HG02973 (cell line): ENCODE measurements at regions not wholly inside any gene's neighbourhood (a gene's known extent, or its start where the extent isn't known, plus 50 kb on each side); places are given as distances from the start of the nearest gene placed in this dataset.
"Not testable (repeated sequence)": the region's sequence is repeated elsewhere in the genome, so short reads cannot be mapped to it uniquely, and the experiment has no call there.

Experiments used
- ATAC-seq: cut with Tn5 transposase; IDR thresholded peaks from one replicate; pipeline ENCODE4 v1.9.1; 2021; ENCODE audit warnings: moderate library complexity; ENCODE audit not compliant: unreplicated experiment

DNA sequence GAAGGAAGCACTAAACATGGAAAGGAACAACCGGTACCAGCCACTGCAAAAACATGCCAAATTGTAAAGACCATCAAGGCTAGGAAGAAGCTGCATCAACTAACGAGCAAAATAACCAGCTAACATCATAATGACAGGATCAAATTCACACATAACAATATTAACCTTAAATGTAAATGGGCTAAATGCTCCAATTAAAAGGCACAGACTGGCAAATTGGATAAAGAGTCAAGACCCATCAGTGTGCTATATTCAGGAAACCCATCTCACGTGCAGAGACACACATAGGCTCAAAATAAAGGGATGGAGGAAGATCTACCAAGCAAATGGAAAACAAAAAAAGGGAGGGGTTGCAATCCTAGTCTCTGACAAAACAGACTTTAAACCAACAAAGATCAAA lies 126.3 kb upstream of the CAV2 start:
- ATAC-seq = not testable (repeated sequence)

DNA sequence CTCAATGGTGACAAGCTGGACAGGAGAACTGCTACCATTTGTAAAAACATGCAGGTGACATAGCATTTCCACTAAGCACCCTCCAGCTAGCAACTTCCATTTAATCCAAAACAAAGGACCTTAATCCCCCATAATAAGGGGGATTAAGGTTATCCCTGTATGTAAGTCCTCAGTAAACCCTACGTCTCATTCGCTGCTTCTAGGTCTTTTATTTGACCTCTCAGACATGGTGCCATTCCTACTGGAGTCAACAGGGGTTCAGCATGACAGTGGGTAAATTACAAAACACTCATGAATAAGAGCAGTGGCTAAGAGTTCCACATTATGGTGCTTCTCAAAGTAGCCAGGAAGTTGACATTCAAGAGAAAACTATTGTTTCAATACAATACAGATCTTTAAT lies 121.8 kb upstream of the CAV2 start:
- ATAC-seq = no peak

DNA sequence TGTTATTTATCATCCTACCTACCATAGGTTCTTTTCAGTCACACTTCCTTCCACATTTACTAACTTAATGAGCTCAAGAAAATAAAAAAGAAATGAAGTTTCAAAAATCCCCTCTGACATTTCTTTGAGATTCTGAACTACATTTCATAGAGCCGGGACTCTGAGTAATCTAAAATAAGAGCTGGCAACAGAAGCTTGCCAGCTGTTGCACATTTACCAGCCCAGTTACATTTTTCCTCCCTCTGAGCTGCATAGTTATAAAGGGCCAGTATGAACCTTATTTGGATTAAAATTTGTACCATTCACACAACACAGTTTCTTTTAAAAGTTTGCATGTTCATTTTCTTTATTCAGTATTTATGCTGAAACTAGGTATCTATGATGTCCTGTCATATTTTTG lies 119.5 kb upstream of the CAV2 start:
- no peak for ATAC-seq

DNA sequence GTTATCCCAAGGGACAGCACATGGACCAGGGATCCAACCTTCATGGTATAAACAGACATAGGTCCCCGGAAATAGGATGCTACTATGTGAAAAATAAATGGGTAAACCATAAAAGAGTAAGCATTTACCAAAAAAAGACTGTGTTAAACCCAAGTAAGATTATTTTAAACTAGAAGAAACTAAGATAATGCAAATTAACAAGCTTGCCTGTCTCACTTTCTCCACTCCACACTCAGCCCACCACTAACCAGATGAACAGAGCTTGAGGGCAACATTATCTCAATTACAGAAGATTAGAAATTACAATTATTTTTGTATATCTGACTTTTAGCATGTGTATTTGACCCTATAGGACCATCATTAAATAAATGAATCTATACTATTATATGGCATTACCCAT lies 117.2 kb upstream of the CAV2 start:
- no peak for ATAC-seq

DNA sequence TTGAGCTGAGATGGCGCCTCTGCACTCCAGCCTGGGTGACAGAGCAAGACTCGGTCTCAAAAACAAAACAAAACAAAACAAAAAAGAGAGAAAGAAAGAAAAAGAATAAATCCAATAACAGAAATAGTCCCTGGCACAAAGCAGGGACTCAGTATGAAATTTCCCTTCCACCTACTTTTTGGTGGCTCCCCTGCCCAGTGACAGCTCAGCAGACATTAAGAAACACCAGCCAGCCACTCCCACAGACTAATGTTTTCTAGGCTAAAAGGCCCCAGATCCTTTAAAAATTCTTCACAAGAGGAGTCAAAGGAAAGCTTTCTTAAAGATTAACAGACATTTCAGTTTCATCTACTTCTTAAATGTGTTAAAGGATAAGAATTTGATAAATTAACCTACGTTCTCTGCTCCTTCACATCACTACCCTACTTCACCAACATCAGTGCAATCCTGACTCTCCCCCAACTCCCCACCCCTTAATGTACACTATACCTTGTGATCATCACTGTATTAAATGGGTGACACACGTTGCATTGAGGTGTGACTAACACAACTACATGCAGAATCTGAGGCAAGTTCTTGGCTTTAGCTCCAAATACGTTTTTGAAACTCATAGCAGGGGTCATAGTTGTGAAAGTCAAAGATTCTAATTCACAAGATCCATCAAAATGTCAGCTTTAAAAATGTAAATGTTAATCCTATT lies 114.5 kb upstream of the CAV2 start:
- ATAC-seq = no peak

DNA sequence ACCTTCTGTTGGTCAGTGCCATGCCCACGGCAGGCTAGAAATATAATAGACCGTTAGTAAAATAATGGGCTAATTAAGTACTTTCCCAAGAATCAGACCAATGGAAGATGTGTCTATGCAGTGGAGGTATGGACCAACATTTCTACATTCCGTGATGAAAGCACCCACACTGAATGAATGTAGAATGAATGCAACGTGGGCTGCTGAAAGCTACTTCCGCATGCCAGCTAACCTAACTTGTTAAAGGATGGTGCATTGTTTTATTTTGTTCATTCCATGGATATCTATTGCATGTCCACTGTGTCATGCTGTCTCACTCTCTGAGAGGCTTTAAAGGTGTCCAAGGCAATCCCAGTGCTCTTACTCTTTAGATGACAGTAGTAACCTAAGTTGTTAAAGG lies 112.9 kb upstream of the CAV2 start:
- no peak for ATAC-seq

DNA sequence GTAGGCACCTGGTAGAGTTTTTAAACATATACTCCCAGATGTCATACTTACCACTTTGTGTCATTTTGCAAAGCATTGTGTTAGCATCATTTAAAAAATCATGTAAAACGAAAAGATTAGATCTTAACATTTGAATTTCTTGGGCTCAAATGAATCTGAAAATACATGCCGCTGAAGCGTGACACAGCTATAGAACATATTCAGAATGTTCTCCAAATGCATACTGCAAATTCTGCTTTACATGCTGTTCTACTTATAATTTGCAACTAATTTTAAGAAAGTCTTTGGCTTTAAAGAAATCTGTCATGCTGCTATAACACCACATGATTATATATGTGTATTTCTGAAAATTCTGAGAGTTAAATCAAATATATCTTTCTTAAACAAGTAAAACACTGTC lies 109.2 kb upstream of the CAV2 start:
- ATAC-seq = no peak

DNA sequence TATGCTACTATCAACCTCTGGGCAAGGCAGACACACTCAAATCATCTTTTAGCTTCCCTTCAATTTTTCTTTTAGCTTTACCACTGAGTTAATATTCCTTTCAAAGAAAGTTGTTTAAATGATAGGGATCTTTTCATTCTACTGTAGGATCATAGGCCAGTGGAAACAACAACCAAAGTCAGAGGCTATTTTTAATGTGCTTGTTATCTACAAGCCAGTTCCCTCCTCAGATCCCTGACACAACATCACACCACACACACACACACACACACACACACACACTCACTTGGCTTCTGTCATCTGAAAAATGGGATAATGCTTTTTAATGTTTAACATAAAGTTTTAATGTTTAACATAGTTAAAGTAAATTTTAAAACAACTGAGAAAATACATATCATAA lies 106.7 kb upstream of the CAV2 start:
- ATAC-seq = no peak

DNA sequence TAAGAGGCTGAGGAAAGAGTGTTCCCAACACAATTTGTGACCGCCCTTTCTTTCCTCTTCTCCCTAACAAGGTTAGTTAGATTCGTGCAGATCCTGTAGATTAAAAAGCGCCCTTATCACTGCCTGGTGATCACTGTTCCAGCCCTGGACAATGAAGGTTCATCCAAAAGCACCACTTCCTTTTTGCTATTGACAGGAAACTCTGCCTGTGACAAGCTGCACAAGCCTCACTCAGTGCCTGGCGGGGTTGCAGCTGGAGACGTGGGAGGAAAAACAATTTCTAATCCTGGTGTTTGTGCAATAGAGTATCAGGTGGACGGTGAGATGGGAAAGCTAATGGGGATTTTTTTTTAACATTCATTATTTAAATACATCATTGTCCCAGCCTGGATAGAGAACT lies 105.9 kb upstream of the CAV2 start:
- ATAC-seq = no peak

DNA sequence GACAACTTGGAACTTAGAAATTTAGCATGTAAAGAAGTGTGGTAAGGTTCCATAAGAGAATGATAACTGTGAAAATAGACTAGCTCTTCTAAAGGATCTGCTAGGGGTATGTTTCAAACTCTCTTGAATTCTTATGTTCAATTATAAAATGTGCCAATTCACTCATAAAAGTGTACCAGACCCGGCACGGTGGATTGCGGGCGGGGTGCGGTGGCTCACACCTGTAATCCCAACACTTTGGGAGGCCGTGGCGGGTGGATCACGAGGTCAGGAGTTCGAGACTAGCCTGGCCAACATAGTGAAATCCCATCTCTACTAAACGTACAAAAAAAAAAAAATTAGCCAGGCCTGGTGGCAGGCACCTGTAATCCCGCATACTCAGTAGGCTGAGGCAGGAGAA lies 105.4 kb upstream of the CAV2 start:
- no peak for ATAC-seq

DNA sequence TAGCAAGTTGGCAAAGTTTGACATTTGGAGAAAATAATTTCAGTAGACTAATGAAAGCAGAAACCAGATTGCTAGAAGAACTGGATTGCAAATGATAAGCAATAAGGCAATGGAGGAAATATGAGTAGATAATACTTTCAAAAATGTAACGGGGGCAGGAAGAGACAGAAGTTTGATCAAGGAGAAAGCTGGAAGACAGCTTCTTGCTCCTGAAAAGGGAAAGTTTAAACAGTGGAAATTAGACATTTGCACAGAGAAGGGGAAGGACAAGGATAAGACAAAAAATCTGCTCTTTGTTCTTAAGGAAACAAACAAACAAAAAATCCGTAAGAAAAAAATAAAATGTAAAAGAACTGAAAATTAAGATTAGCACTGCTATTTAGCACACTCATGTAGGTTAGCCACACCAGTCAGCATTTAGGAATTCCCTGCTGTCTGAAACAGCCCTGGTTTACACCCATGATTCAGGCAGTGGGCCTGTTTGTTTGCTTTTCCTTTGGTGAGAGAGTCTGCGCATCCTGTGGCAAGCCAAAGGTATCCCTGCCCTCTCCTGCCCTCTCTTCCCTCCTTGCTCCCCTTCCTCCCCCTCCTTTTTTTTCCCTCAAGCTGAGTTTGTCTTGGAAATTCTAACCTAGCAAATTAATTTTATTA lies 104.3 kb upstream of the CAV2 start:
- ATAC-seq = no peak

DNA sequence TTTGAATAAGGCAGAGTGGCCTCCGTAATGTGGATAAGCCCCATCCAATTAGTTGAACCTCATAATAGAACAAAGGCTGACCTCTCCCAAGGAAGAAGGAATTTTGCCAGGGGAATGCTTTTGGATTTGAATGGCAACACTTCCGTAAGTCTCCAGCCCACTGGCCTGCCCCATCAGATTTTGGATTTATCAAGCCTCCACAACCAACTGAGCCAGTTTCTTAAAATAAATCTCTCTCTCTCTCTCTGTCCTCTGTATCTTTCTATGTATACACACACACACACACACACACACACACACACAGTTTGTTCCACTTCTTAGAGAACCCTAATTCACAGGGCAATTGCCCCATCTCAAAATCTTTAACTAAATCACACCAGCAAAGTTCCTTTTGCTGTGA lies 100.9 kb upstream of the CAV2 start:
- no peak for ATAC-seq

DNA sequence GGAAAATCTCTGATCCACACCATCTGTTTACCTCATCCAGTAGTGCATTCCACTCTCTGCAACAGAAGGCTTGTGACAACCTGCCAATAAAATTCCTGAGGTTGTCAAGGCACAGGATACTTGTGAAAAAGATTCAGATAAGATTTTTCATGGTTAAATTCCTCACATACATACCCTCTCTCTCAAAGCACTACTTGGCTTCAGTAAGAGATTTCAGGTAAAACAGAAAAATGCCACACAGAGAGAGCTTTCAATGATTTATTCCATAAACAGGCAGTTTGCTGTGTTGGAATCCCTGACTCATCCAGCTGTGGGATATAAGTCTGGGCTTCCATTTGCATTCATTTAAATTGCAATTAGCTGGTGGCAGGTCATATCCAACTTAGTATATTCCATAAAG lies 99.7 kb upstream of the CAV2 start:
- no peak for ATAC-seq

DNA sequence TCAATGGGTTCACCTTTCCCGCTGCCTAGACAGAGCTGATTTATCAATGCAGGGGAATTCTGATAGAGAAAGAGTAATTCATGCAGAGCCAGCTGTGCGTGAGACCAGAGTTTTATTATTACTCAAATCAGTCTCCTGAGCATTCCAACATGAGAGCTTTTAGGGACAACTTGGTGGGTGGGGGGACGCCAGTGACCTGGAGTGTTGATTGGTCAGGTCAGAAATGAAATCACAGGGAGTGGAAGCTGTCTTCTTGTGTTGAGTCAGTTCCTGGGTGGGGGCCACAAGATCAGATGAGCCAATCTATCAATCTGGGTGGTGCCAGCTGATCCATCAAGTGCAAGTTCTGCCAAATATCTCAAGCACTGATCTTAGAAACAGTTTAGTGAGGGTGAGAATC lies 99.0 kb upstream of the CAV2 start:
- no peak for ATAC-seq

DNA sequence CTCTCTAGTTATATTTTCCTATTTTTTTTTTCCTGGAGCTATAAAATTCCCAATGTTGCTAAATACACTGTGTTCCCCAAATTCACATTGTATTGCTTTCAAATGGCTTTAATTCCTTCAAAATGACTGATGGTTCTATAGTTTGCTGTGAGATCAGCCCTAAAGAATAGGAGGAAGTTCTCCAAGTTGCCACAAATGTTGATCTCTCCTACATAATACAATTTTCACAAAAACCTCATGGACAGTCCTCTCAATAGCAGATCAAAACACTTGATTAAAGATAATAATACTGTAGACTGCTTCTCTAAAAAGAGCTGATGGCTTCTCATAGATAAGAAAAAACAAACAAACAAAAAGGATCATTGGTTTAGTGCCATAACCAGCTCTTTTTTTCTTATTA lies 97.8 kb upstream of the CAV2 start:
- ATAC-seq = no peak

DNA sequence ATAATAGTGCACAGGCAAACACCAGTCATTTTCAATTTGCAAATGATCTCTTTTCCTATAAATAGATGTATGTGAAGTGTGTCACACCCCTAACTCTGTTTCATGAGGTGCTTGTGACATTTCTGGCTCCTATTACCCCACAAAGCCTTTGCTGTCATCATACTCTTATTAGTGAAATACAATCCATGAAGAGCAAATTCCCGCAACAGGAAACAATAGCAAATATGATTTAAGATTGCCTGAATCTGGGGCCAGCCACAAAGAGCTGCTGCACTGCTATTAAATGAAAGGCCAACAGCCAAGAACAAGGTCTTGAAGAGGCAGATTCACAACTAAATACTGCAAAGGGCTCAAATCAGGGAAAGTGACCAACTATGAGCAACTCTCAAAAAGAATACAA lies 96.3 kb upstream of the CAV2 start:
- no peak for ATAC-seq

DNA sequence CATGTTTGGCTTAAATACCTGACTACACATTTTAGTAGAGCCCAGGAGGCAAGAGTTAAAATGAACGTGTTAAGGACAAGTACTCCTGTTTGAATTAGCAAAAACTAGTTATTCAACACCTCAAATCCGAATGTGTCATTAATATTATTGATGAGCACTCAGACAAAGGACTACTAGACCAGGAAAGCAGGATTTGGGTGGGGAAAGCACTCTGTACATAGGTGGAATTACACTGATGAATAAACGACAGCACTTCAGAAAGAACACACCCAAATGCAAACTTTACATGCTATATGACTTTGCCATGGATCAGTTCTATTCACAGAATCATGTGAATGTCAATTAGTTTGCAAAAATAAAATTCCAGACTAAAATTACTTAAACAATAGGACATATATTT lies 95.1 kb upstream of the CAV2 start:
- ATAC-seq = no peak

DNA sequence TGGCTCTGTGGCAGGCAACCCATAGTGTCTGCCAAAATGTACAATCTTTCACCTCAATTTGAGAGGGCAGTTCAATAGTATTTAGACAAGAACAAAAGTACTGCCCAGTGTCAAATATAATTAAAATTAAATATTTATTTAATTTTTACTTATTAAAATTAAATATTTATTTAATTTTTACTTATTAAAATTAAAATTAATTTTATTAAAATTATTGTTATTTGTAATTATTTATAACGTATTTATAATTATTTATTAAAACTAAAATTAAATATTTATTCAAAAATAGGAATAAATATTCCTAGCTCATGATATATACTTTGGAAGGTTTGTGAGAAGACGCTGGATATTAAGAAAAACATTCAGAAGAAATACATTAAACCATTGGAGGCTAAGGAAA lies 93.7 kb upstream of the CAV2 start:
- ATAC-seq = no peak

DNA sequence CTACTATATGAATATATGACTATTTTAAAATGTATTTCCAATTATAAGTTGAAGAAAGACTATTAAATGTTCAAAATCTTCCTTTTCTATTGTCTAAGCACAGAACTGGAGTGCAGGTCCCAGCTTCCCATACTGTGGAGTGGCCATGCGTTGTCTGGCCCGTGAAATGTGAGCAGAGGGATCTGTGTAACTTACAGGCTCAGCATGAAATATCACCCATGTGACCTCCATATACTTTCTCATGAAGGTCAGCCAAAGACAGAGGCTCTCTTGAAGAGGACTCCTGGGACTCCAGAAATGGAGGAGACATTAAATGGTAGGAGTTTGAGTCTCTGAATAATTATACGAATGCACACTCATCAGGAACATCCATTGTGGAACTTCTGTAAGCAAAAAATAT lies 92.4 kb upstream of the CAV2 start:
- ATAC-seq = no peak

DNA sequence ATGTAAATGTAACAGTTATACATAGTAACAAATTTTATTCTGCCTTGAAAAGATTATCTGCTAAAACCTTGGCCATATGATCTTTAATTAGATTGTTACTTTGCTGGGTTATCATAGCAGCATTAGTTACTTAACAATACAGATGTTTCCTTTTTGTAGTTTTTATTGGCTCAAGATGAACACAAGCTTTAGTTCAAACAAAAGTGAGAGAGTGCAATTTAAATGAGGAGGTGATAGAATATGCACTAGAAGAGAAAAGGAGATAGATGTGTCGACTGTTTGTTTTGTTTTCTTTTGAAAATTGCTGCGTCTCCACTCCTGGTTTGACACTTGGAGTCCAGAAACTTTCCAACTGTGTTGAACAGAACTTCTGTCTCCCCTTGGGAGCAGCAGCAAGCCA lies 91.4 kb upstream of the CAV2 start:
- ATAC-seq = no peak

DNA sequence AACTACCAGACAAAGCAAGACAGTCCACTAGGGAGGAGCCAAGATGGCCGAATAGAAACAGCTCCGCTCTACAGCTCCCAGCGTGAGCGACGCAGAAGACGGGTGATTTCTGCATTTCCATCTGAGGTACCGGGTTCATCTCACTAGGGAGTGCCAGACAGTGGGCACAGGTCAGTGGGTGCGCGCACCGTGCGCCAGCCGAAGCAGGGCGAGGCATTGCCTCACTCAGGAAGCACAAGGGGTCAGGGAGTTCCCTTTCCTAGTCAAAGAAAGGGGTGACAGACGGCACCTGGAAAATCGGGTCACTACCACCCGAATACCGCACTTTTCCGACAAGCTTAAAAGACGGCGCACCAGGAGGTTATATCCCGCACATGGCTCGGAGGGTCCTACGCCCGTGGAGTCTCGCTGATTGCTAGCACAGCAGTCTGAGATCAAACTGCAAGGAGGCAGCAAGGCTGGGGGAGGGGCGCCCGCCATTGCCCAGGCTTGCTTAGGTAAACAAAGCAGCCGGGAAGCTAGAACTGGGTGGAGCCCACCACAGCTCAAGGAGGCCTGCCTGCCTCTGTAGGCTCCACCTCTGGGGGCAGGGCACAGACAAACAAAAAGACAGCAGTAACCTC lies 90.6 kb upstream of the CAV2 start:
- ATAC-seq = not testable (repeated sequence)

DNA sequence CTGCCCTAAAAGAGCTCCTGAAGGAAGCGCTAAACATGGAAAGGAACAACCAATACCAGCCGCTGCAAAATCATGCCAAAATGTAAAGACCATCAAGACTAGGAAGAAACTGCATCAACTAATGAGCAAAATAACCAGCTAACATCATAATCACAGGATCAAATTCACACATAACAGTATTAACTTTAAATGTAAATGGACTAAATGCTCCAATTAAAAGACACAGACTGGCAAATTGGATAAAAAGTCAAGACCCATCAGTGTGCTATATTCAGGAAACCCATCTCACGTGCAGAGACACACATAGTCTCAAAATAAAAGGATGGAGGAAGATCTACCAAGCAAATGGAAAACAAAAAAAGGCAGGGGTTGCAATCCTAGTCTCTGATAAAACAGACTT lies 88.8 kb upstream of the CAV2 start:
- ATAC-seq = not testable (repeated sequence)
